ENCODE measurements at regions not wholly inside any gene's neighbourhood (a gene's known extent, or its start where the extent isn't known, plus 50 kb on each side); places are given as distances from the start of the nearest gene placed in this dataset.

GRCh38 chr5:66284588-66285342, 140.7 kb downstream of the SREK1 start:
- TF ChIP-seq CTCF (conservative IDR thresholded peaks at IDR 0.05; ENCODE audit: low read depth, low read length), result no peak
- no peak for TF ChIP-seq EZH2 (IDR thresholded peaks at IDR 0.05; ENCODE audit: borderline replicate concordance, low read depth, low read length, poor library complexity, severe bottlenecking)
